ENCODE measurements at regions not wholly inside any gene's neighbourhood (a gene's known extent, or its start where the extent isn't known, plus 50 kb on each side); places are given as distances from the start of the nearest gene placed in this dataset.

DNA sequence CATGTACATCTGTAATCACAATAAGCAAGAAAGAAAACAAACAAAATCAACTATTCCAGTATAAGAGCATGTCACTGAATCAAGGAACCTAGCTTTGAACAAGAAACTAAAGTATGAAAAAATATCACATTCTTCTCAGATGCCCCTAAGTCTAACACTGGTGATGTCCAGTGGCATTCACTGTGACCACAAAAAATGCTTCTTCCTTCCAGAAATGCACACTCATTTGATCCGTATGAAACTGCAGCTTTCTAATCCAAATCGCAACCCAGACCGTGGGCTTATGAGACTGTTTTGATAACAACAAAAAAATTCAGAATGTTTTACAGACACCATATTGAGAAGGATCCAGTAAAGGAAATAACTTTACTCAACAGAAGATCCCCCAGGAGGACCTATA, 320.1 kb upstream of the TARS1 start:
- TF ChIP-seq, protein P1, sequence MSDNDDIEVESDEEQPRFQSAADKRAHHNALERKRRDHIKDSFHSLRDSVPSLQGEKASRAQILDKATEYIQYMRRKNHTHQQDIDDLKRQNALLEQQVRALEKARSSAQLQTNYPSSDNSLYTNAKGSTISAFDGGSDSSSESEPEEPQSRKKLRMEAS (IDR thresholded peaks at IDR 0.05; ENCODE audit: insufficient read depth, insufficient read length): no peak
- TF ChIP-seq, protein P2, sequence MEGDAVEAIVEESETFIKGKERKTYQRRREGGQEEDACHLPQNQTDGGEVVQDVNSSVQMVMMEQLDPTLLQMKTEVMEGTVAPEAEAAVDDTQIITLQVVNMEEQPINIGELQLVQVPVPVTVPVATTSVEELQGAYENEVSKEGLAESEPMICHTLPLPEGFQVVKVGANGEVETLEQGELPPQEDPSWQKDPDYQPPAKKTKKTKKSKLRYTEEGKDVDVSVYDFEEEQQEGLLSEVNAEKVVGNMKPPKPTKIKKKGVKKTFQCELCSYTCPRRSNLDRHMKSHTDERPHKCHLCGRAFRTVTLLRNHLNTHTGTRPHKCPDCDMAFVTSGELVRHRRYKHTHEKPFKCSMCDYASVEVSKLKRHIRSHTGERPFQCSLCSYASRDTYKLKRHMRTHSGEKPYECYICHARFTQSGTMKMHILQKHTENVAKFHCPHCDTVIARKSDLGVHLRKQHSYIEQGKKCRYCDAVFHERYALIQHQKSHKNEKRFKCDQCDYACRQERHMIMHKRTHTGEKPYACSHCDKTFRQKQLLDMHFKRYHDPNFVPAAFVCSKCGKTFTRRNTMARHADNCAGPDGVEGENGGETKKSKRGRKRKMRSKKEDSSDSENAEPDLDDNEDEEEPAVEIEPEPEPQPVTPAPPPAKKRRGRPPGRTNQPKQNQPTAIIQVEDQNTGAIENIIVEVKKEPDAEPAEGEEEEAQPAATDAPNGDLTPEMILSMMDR (IDR thresholded peaks at IDR 0.05; ENCODE audit: extremely low read depth in 1 of 2, insufficient read depth in 1 of 2, low read depth in 1 of 2, low read length in 2 of 2): no peak
- TF ChIP-seq EZH2 (IDR thresholded peaks at IDR 0.05; ENCODE audit: borderline replicate concordance, low read depth, low read length, severe bottlenecking): no peak

All from endothelial cell of umbilical vein (primary cell).